ENCODE measurements at regions not wholly inside any gene's neighbourhood (a gene's known extent, or its start where the extent isn't known, plus 50 kb on each side); places are given as distances from the start of the nearest gene placed in this dataset.
"Not testable (repeated sequence)": the region's sequence is repeated elsewhere in the genome, so short reads cannot be mapped to it uniquely, and the experiment has no call there.

DNA sequence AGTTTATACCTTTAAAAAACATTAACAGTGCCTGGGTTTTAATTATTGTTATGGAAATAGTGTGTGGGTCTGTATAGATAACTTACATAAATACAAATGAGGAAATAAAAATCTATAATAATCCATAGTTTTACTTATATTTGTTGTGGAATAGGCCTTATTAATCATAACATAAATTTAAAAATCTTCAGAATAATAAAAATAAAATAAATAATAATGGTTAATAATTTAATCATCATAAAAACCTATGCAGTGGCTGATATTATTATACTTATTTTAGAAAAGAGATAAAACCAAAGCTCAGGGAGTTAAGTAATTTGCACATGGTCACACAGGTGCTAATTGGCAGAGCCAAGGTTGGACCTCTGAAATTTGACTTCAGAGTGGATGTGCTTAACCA lies 785.3 kb upstream of the SEMA6A start:
- FAIRE-seq = no peak

GRCh38 chr5:117357886-117358285 lies 783.3 kb upstream of the SEMA6A start:
- no peak for FAIRE-seq

GRCh38 chr5:117347280-117347679 lies 772.7 kb upstream of the SEMA6A start:
- FAIRE-seq = no peak

DNA sequence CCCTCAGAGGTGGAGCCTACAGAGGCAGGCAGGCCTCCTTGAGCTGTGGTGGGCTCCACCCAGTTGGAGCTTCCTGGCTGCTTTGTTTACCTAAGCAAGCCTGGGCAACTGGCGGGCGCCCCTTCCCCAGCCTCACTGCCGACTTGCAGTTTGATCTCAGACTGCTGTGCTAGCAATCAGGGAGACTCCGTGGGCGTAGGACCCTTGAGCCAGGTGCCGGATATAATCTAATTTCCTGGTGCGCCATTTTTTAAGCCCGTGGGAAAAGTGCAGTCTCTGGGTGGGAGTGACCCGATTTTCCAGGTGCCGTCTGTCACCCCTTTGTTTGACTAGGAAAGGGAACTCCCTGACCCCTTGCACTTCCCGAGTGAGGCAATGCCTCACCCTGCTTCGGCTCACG lies 769.1 kb upstream of the SEMA6A start:
- FAIRE-seq = not testable (repeated sequence)

GRCh38 chr5:117337064-117337749 lies 762.6 kb upstream of the SEMA6A start:
- no peak for FAIRE-seq

- no peak for FAIRE-seq
Measured at GRCh38 chr5:117336208-117336607, 761.6 kb upstream of the SEMA6A start.

DNA sequence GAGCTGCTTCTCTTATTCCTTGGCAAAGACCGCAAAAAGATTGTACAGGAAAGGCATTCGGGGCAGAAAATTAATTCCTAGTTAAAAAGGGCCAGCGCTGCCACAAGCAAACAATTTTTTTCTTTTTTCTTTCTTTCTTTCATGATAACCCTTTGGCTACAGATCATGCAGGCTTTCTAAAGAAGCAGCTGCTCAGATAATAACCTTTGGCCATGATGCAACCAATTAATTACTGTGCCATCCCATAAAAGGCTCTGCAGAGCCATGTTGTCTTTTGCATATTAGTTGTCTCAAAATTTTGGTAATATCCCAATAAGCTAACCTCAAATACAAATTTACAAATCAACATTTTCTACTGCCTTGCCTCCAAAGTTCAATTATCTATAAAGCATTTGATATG lies 758.4 kb upstream of the SEMA6A start:
- no peak for FAIRE-seq

DNA sequence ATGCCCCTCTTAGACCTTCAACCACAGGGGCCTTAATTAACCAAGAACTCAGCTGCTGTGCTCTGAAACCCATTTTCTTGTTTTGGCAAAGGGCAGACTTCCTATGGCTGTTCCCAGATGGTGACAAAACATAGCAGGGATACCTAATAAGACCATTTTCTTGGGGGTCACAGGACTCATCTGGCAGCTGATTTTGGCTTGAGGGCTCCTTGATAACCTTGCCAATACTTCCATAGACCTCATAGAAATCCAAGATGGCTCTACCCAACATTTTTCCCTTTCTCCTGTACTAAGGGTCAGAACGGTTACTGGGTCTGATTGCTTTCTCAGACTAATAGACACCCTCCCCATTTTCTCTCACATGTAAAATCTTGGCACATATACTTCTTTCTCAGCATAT lies 757.7 kb upstream of the SEMA6A start:
- no peak for FAIRE-seq

DNA sequence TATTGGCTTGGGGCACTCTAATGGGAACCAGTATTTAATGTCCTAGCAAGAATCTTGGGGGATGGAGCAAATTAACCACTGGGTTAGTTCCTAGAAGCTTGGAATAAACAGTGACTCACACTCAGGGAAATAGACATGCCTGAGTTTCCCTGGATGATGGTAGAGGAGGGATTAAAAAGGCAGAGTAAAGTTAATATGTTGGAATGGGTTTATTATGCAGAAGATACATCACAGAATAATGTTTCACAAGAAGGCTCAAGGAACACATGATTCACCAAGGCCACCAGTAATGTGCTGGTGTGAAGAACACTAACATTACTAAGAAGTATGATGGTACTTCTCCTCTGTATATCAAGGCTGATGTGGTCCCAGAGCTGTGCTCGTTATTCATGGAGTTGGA lies 752.9 kb upstream of the SEMA6A start:
- FAIRE-seq = no peak

DNA sequence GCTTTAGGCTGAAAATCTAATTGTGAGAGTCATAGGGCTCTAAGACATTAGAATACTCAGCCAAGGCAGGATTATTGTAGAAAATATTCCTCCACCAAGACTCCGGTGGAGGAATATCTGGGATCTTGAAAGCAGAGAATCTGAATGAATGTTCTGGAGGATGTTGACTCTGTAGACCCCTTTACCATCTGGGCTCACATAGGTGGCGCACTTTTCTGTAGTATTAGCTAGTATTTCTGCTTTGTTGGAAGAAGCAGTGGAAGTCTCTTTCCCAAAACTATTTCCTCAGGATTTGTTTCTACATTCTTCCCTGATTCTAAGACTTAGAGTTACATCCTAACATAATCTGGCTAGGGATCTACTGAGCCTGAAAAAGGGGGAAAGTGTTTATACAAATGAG lies 752.4 kb upstream of the SEMA6A start:
- FAIRE-seq = no peak

DNA sequence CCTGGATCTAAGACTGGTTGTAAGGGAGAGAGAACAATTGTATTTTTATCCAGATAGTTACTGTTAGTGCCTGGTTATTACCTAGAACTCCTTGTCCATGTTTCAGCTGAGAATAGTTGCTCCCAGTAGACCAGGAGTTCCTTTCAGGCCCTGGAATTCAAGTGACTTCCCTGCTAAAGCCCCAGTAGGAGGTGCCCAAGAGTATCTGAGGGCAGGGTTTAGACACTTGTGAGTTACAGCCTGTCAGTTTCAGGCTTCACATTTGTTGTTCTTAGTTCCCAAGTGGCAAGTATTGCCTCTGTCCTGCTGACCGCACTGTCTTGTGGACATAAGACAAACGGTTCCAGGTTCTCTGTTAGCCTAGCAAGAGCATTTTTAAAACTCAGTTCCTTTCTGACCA lies 743.9 kb upstream of the SEMA6A start:
- FAIRE-seq = no peak

DNA sequence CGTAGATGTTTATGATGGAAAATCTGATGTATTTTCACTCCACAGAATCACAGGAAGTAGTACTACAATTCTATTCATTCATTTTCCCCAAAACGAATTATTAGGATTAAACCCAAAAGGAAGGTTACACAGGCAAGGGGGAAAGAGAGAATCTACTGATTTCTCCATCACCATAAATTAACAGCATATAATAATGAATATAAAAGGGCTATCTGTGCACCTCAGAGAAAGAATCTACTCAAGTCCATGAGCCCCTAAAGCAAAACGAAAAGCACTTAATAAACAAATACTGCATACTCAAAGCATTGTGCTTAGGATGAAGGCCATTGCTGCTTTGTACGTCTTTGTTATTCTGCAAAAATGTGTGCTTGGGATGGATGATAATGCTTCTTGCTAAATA lies 740.5 kb upstream of the SEMA6A start:
- no peak for FAIRE-seq

DNA sequence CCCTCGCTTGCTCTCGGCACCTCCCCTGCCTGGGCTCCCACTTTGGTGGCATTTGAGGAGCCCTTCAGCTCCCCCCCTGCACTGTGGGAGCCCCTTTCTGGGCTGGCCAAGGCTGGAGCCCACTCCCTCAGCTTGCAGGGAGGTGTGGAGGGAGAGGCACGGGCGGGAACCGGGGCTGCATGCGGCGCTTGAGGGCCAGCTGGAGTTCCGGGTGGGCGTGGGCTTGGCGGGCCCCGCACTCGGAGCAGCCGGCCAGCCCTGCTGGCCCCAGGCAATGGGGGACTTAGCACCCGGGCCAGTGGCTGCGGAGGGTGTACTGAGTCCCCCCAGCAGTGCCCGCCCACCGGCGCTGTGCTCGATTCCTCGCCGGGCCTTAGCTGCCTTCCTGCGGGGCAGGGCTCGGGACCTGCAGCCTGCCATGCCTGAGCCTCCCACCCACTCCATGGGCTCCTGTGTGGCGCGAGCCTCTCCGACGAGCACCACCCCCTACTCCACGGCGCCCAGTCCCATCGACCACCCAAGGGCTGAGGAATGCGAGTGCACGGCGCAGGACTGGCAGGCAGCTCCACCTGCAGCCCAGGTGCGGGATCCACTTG lies 730.0 kb upstream of the SEMA6A start:
- FAIRE-seq = not testable (repeated sequence)

GRCh38 chr5:117302949-117303348 lies 728.3 kb upstream of the SEMA6A start:
- FAIRE-seq = no peak

- FAIRE-seq = no peak
Measured at GRCh38 chr5:117302473-117302872, 727.9 kb upstream of the SEMA6A start.

- no peak for FAIRE-seq
Measured at GRCh38 chr5:117299936-117300328, 725.3 kb upstream of the SEMA6A start.

DNA sequence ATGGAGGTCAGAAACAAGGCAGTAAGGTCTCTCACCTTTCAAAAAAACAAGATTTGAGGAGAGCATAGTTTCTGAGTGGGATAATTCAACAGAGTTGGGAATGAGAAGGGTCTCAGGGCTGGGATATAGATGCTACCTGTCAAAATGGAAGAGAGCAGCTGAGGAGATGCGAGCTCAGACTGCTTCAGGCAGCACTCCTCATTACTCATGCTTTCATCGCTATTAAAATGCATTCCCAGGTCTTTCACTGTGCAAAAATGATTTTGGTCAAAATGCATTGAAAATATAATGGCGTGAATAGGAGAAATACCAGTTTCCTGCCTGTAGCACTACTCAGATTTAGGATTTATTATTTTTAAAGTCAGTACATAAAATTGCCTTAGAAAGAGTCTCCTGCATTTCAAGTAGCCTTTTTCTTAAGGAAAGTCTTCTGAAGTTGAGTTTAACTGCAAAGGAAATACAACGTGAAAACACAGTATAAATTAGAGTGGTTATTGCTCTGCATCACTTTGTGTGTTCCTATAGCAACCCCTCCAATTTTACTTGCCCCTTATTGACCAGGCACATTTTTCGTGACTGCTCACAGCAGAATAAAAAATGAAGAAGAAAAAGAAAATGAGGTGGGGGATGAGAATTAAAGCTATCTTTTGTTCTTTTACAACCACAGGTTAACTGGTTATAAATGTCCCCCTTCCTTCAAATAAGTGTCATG lies 724.8 kb upstream of the SEMA6A start:
- no peak for FAIRE-seq

DNA sequence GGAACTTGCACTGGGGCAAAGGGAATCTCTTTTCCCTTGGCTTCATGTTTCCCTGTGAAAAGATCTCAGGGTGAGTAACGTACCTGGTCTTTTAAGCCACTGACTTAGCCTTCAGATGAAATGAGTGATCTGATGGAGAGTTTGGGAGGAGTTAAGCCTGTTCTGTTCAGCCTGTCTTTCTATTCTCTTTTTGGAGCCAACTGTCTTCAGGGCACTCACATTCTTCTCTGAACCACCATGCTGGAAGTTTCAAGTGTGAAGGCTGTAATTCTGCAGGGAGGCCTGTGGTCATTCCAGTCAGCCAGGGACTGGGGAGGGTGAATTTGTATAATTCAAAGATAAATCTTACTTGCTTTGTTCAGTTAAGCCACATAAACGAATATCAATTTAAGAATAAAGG lies 722.2 kb upstream of the SEMA6A start:
- no peak for FAIRE-seq

- FAIRE-seq = no peak
Measured at GRCh38 chr5:117295941-117296340, 721.3 kb upstream of the SEMA6A start.

DNA sequence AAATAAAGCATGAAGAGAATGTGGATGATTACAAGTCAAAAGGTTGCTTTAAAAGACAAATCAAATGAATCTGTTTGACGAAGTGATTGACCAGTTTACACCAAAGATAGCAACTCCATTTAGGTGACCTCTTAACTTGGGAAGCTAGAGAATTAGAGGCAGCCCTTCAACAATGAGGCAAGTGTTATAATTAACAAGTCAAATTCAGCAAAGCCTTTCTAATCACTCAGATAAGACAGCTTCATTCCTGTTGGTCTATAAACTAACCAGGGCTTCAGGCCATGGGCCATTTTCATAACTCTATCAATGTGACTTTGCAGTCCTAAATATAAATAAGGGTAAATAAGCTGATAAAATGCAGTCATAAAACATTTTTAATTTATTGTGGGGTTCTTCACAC lies 712.2 kb upstream of the SEMA6A start:
- FAIRE-seq = no peak

- FAIRE-seq = no peak
Measured at GRCh38 chr5:117271656-117272055, 697.0 kb upstream of the SEMA6A start.

DNA sequence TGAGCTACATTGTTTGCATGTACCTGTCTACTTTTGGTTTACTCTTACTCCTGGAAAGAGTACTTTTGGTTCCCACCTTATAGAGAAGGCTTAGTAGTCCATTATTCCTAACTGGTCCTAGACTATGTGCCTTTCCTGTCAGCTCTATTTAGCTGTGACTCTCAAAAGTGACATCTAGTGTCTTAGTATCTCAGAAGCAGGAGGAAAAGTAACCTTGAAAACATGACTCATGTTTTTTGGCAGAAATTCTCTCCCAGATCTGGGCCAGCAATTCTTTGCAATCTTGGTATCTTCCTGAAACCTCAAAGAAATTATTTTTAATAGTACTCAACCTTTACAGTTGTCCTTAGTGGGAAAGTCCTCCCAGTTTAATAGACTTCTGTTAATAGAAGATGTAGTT lies 691.7 kb upstream of the SEMA6A start:
- FAIRE-seq = no peak

GRCh38 chr5:117263231-117263630 lies 688.6 kb upstream of the SEMA6A start:
- no peak for FAIRE-seq

DNA sequence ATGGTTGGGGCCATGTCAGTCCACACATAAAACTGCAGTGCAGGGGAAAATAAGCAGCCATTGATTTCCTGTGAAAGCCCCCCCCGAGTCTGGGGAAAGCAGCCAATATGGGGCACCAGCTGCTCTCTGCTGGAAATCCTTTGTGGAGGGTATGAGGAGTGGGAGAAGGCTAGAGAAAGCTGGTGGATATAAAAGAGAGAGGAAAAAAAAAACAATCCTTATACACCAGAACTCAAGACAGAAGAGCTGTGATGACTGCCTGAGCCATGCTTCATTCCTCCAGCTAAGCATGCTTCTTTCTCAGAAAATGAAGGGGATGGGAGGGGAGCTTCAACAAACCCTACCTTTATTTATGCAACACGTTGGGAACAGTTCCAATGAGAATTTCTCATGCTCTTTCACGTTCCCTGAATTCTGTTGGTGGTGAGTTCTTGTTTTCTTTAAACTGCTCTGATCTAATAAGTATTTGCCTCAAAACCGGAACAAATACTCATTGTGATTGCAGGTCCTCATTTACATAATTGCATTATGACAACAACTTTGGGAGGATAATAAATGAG lies 688.0 kb upstream of the SEMA6A start:
- no peak for FAIRE-seq
